ENCODE measurements at regions not wholly inside any gene's neighbourhood (a gene's known extent, or its start where the extent isn't known, plus 50 kb on each side); places are given as distances from the start of the nearest gene placed in this dataset.
"Not testable (repeated sequence)": the region's sequence is repeated elsewhere in the genome, so short reads cannot be mapped to it uniquely, and the experiment has no call there.

GRCh38 chr20:22690616-22691179 is 106.3 kb upstream of the FOXA2 start:
- no peak for DNase-seq (ENCODE audit: low read depth, low spot score)

GRCh38 chr20:22691369-22692118 is 107.2 kb upstream of the FOXA2 start:
- DNase-seq (ENCODE audit: low read depth, low spot score), result no peak

- no peak for DNase-seq (ENCODE audit: low read depth, low spot score)
These were observed 107.7 kb upstream of the FOXA2 start for GRCh38 chr20:22692119-22692475.

- not testable (repeated sequence) for DNase-seq (ENCODE audit: low read depth, low spot score)
These were observed 108.2 kb upstream of the FOXA2 start for GRCh38 chr20:22692620-22693019.

GRCh38 chr20:22696759-22697158 is 112.4 kb upstream of the FOXA2 start:
- DNase-seq (ENCODE audit: low read depth, low spot score), result no peak

GRCh38 chr20:22698259-22698842 is 114.0 kb upstream of the FOXA2 start:
- no peak for DNase-seq (ENCODE audit: low read depth, low spot score)

GRCh38 chr20:22699396-22699795 is 115.0 kb upstream of the FOXA2 start:
- DNase-seq (ENCODE audit: low read depth, low spot score), result no peak

GRCh38 chr20:22700367-22700766 is 116.0 kb upstream of the FOXA2 start:
- no peak for DNase-seq (ENCODE audit: low read depth, low spot score)

- DNase-seq (ENCODE audit: low read depth, low spot score), result no peak
These were observed 117.4 kb upstream of the FOXA2 start for GRCh38 chr20:22701679-22702308.

GRCh38 chr20:22703843-22704242 is 119.5 kb upstream of the FOXA2 start:
- DNase-seq (ENCODE audit: low read depth, low spot score), result no peak

GRCh38 chr20:22711971-22712755 is 127.8 kb upstream of the FOXA2 start:
- DNase-seq (ENCODE audit: low read depth, low spot score), result no peak

GRCh38 chr20:22716821-22717351 is 132.5 kb upstream of the FOXA2 start:
- DNase-seq (ENCODE audit: low read depth, low spot score), result no peak

GRCh38 chr20:22717466-22717865 is 133.1 kb upstream of the FOXA2 start:
- no peak for DNase-seq (ENCODE audit: low read depth, low spot score)

GRCh38 chr20:22719167-22719591 is 134.8 kb upstream of the FOXA2 start:
- no peak for DNase-seq (ENCODE audit: low read depth, low spot score)

GRCh38 chr20:22720206-22720605 is 135.8 kb upstream of the FOXA2 start:
- no peak for DNase-seq (ENCODE audit: low read depth, low spot score)

- no peak for DNase-seq (ENCODE audit: low read depth, low spot score)
These were observed 138.4 kb upstream of the FOXA2 start for GRCh38 chr20:22722811-22723210.

GRCh38 chr20:22723659-22724058 is 139.3 kb upstream of the FOXA2 start:
- DNase-seq (ENCODE audit: low read depth, low spot score), result no peak

- DNase-seq (ENCODE audit: low read depth, low spot score), result no peak
These were observed 143.9 kb upstream of the FOXA2 start for GRCh38 chr20:22728146-22728745.

- DNase-seq (ENCODE audit: low read depth, low spot score), result no peak
These were observed 144.8 kb upstream of the FOXA2 start for GRCh38 chr20:22729180-22729579.

GRCh38 chr20:22729616-22730236 is 145.4 kb upstream of the FOXA2 start:
- DNase-seq (ENCODE audit: low read depth, low spot score), result no peak

GRCh38 chr20:22732751-22733150 is 148.4 kb upstream of the FOXA2 start:
- DNase-seq (ENCODE audit: low read depth, low spot score), result no peak

Data from iPS DF 19.7 (cell line).